Endodermal cell (in vitro differentiated cells): ENCODE measurements at regions not wholly inside any gene's neighbourhood (a gene's known extent, or its start where the extent isn't known, plus 50 kb on each side); places are given as distances from the start of the nearest gene placed in this dataset.

ENCODE experiments used
- DNase-seq: peaks from one replicate; pipeline ENCODE4 v3.0.0-alpha.2; 2017
- H3K27ac ChIP-seq: 2 replicates; pipeline ENCODE4 v1.5.1; 2013; ENCODE audit warnings: mild to moderate bottlenecking, low read depth, low read length, moderate library complexity
- H3K27me3 ChIP-seq: 2 replicates; pipeline ENCODE4 v1.6.1; 2013; ENCODE audit warnings: mild to moderate bottlenecking, low read length, moderate library complexity; ENCODE audit not compliant: insufficient read depth, control insufficient read depth, poor library complexity, severe bottlenecking
- H3K36me3 ChIP-seq: 2 replicates; pipeline ENCODE4 v1.7.0; 2013; ENCODE audit warnings: mild to moderate bottlenecking, low read length, moderate library complexity; ENCODE audit not compliant: control insufficient read depth, insufficient read depth
- H3K4me1 ChIP-seq: one replicate; pipeline ENCODE4 v1.7.0; 2013; ENCODE audit warnings: low read length; ENCODE audit not compliant: control insufficient read depth, insufficient read depth
- H3K4me3 ChIP-seq: 2 replicates; pipeline ENCODE4 v1.5.1; 2013; ENCODE audit warnings: mild to moderate bottlenecking, low read length, moderate library complexity
- H3K9ac ChIP-seq: 2 replicates; pipeline ENCODE4 v1.6.1; 2013; ENCODE audit warnings: mild to moderate bottlenecking, low read length, moderate library complexity; ENCODE audit not compliant: poor library complexity, severe bottlenecking; ENCODE audit errors: extremely low read depth
- H3K9me3 ChIP-seq: 2 replicates; pipeline ENCODE4 v1.6.1; 2013; ENCODE audit warnings: mild to moderate bottlenecking, low read length, moderate library complexity; ENCODE audit not compliant: control insufficient read depth
- H3K27ac Mint-ChIP-seq: 2 replicates; pipeline ENCODE4 v1.8.0; 2020; ENCODE audit warnings: mixed read lengths
- H3K27me3 Mint-ChIP-seq: 2 replicates; pipeline ENCODE4 v1.8.0; 2021; ENCODE audit warnings: mild to moderate bottlenecking, mixed read lengths; ENCODE audit not compliant: insufficient read depth
- H3K36me3 Mint-ChIP-seq: 2 replicates; pipeline ENCODE4 v1.8.0; 2020; ENCODE audit warnings: low read depth, mixed read lengths
- H3K4me1 Mint-ChIP-seq: 2 replicates; pipeline ENCODE4 v1.8.0; 2020; ENCODE audit warnings: mixed read lengths
- H3K4me3 Mint-ChIP-seq: 2 replicates; pipeline ENCODE4 v1.8.0; 2020; ENCODE audit warnings: mild to moderate bottlenecking, moderate library complexity, mixed read lengths
- H3K9me3 Mint-ChIP-seq: 2 replicates; pipeline ENCODE4 v1.8.0; 2020; ENCODE audit warnings: mild to moderate bottlenecking, mixed read lengths
- WGBS, 2 experiments: methylation state at CpG; one replicate each; pipeline versions ENCODE4 v1.1.5 to v1.1.7; 2013; ENCODE audit warnings: missing lambda C conversion rate in 2 of 2, mixed read lengths in 1 of 2; ENCODE audit not compliant: insufficient coverage in 1 of 2, insufficient read length in 1 of 2; 5-methylcytosine and 5-hydroxymethylcytosine counted together
- TF ChIP-seq, protein P1 (sequence below): fragments of 200-600 bp; sonication (generic); conservative IDR thresholded peaks from 2 replicates; pipeline ENCODE4 v1.5.0; 2021; ENCODE audit warnings: antibody characterized with exemption, mild to moderate bottlenecking

DNA sequence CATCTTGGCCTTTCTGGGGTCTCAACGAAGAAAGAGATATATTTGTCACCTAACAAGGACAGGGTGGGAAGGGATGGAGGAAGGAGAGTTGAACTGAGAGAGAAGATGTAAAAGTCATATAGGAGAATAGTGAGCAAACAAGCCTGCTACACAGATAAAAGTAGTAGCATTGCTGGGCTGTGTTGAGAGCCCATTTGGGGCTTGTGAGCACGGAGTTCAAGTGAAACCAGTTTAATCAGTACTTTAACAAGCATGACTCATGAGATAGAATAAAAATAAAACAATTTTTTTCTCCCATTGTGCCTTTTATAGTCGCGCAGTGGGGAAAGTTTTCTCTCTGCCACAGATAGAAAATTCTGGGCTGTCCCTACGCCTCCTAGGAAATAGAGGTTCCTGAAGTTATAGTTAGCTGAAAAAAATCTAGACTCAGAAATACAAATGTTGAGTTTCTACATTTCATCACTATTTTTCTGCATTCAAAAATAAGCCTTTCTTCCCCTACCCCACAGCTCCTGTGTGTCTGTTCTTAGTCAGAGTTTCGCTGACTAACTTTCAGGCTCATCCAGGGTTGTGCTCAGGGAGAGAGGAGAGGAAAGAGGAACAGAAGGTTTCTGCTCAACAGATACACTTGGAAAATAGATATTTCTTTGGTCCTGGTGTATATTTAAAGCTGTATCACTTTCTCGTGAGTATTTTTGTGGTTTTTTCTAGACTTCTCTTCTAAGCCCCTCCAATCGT is 395.8 kb upstream of the ADAMTSL1 start:
- no peaks in the 10 kb centered on the region for H3K36me3 Mint-ChIP-seq
- no peak overlapping the region for H3K27ac Mint-ChIP-seq
- 86 to 95% methylated on average over 1 to 8 of the region's 8 CpGs for WGBS, 2 experiments
- peaks cover 2% of the 10 kb centered on the region for H3K4me1 Mint-ChIP-seq
- Histone ChIP-seq H3K27me3 (peaks cover 99% of the 10 kb centered on the region), H3K9ac (no peak overlapping the region), H3K36me3 (no peaks in the 10 kb centered on the region), H3K9me3 (no peaks in the 10 kb centered on the region), H3K4me1 (no peaks in the 10 kb centered on the region), H3K27ac (no peak overlapping the region), H3K4me3 (no peak overlapping the region)
- no peak for DNase-seq
- H3K4me3 Mint-ChIP-seq, result no peak overlapping the region
- TF ChIP-seq, protein P1, sequence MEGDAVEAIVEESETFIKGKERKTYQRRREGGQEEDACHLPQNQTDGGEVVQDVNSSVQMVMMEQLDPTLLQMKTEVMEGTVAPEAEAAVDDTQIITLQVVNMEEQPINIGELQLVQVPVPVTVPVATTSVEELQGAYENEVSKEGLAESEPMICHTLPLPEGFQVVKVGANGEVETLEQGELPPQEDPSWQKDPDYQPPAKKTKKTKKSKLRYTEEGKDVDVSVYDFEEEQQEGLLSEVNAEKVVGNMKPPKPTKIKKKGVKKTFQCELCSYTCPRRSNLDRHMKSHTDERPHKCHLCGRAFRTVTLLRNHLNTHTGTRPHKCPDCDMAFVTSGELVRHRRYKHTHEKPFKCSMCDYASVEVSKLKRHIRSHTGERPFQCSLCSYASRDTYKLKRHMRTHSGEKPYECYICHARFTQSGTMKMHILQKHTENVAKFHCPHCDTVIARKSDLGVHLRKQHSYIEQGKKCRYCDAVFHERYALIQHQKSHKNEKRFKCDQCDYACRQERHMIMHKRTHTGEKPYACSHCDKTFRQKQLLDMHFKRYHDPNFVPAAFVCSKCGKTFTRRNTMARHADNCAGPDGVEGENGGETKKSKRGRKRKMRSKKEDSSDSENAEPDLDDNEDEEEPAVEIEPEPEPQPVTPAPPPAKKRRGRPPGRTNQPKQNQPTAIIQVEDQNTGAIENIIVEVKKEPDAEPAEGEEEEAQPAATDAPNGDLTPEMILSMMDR, result no peak
- H3K9me3 Mint-ChIP-seq, result no peaks in the 10 kb centered on the region
- H3K27me3 Mint-ChIP-seq, result peaks cover 87% of the 10 kb centered on the region

DNA sequence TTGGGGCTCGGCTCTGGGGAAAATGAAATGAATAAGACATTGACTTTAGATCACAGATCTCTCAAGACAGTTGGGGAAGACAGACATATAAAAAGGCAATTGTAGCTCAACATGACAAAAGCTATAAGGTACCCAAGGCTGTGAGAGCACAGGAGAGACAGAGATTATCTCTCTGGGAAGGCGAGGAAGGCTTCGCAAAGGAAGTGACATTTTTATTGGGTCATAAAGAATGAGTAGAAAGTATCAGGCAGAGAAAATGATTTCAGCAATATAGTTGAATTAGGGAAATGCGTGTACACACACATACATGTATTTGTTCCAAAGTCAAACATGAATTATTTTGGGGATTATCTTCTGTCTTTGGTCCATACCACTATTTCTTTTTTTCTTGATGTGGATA is 381.8 kb upstream of the ADAMTSL1 start:
- peaks cover 42% of the 10 kb centered on the region for H3K27me3 ChIP-seq

DNA sequence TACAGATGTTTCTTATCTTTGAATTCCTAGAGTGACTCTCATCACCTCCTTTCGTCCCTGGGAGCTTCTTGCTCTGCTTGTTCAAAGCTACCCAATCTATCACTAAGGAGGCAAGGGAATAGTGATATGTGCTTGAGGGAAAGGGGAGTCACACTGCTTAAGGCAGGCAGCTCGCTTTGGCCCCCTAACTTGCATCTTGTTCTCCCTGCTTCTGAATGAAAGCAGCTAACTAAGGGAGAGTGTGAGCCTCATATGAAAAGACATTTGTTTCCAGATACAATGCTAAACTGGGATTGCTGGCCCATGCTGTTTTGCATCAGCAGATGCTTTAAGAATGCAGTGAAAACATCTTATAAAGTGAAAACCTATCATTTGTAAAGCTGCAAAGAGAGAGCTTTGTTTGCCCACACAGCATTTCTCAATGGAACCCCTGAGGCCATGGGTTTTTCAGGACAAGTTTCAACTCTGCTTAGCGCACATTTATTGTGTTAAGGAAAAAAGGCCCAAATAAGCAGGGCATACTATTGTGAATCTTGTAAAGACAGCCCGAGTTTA is 367.9 kb upstream of the ADAMTSL1 start:
- Histone ChIP-seq H3K9ac (no peak overlapping the region), H3K36me3 (no peaks in the 10 kb centered on the region), H3K4me1 (no peaks in the 10 kb centered on the region), H3K27ac (peak overlapping the region; percentile 74), H3K27me3 (no peaks in the 10 kb centered on the region), H3K9me3 (no peaks in the 10 kb centered on the region), H3K4me3 (no peak overlapping the region)
- H3K9me3 Mint-ChIP-seq, result no peaks in the 10 kb centered on the region
- DNase-seq, result no peak
- TF ChIP-seq, protein P1, result no peak
- no peaks in the 10 kb centered on the region for H3K36me3 Mint-ChIP-seq
- no peak overlapping the region for H3K4me3 Mint-ChIP-seq
- H3K27ac Mint-ChIP-seq, result no peak overlapping the region
- peaks cover 3% of the 10 kb centered on the region for H3K27me3 Mint-ChIP-seq
- H3K4me1 Mint-ChIP-seq, result no peaks in the 10 kb centered on the region
- 46 to 68% methylated on average over 3 to 4 of the region's 4 CpGs for WGBS, 2 experiments

More for the DNA sequence above, 381.8 kb upstream of the ADAMTSL1 start:
- Mint-ChIP-seq H3K4me3 (no peak overlapping the region), H3K9me3 (no peaks in the 10 kb centered on the region), H3K27me3 (peaks cover 40% of the 10 kb centered on the region), H3K4me1 (peaks cover 1% of the 10 kb centered on the region), H3K27ac (no peak overlapping the region), H3K36me3 (no peaks in the 10 kb centered on the region)
- Histone ChIP-seq H3K36me3 (no peaks in the 10 kb centered on the region), H3K9ac (no peak overlapping the region), H3K27ac (no peak overlapping the region), H3K9me3 (no peaks in the 10 kb centered on the region), H3K4me1 (no peaks in the 10 kb centered on the region), H3K4me3 (no peak overlapping the region)
- TF ChIP-seq, protein P1, result no peak
- DNase-seq, result no peak
- 93 to 98% methylated on average over 4 of the region's 4 CpGs for WGBS, 2 experiments
